ENCODE measurements at regions not wholly inside any gene's neighbourhood (a gene's known extent, or its start where the extent isn't known, plus 50 kb on each side); places are given as distances from the start of the nearest gene placed in this dataset.

GRCh38 chr10:42941790-42942189, 135.1 kb upstream of the RET start:
- POLR2A ChIA-PET = no interaction called here
- H3K4me1 ChIP-seq (ENCODE audit: control insufficient read depth, insufficient read depth, low read length) = no peaks in the 10 kb centered on the region
- H3K27ac ChIP-seq (ENCODE audit: extremely low read depth, low read depth, low read length) = no peak overlapping the region
- no peak overlapping the region for H3K4me3 ChIP-seq (ENCODE audit: low read depth, low read length)
- H3K36me3 ChIP-seq (ENCODE audit: control insufficient read depth in 2 of 2, insufficient read depth in 1 of 2, low read length in 2 of 2) = no peaks in the 10 kb centered on the region
- CTCF ChIA-PET = interaction anchor here (0.6 kb wide), 1 partner anchor 294 kb away, joined by 4 read pairs; no protein-coding TSS in a partner anchor
- no peaks in the 10 kb centered on the region for H3K9me3 ChIP-seq (ENCODE audit: control insufficient read depth, insufficient read depth, low read depth, low read length)
- TF ChIP-seq ZNF354C (tag by site-specific recombination; IDR thresholded peaks at IDR 0.05; ENCODE audit: borderline replicate concordance, low read depth) (no peak), ZNF639 (tag by site-specific recombination; IDR thresholded peaks at IDR 0.05) (no peak), SCRT1 (tag by site-specific recombination; IDR thresholded peaks at IDR 0.05; ENCODE audit: borderline replicate concordance) (no peak), ZNF37A (tag by site-specific recombination; IDR thresholded peaks at IDR 0.05) (no peak), PRDM2 (tag by site-specific recombination; IDR thresholded peaks at IDR 0.05; ENCODE audit: borderline replicate concordance) (no peak), SP2 (tag by site-specific recombination; IDR thresholded peaks at IDR 0.05) (no peak), HOXD13 (CRISPR knock-in tag; IDR thresholded peaks at IDR 0.05; ENCODE audit: borderline replicate concordance) (no peak), ZNF837 (tag by site-specific recombination; IDR thresholded peaks at IDR 0.05) (no peak), BCL11A (tag by site-specific recombination; IDR thresholded peaks at IDR 0.05; ENCODE audit: low read depth) (no peak), ZNF157 (tag by site-specific recombination; IDR thresholded peaks at IDR 0.05) (no peak)

GRCh38 chr10:42942279-42942950, 134.5 kb upstream of the RET start:
- no peaks in the 10 kb centered on the region for H3K9me3 ChIP-seq (ENCODE audit: control insufficient read depth, insufficient read depth, low read depth, low read length)
- H3K4me1 ChIP-seq (ENCODE audit: control insufficient read depth, insufficient read depth, low read length) = no peaks in the 10 kb centered on the region
- POLR2A ChIA-PET = no interaction called here
- H3K36me3 ChIP-seq (ENCODE audit: control insufficient read depth in 2 of 2, insufficient read depth in 1 of 2, low read length in 2 of 2) = no peaks in the 10 kb centered on the region
- no peak overlapping the region for H3K4me3 ChIP-seq (ENCODE audit: low read depth, low read length)
- CTCF ChIA-PET = interaction anchor here (0.6 kb wide), 1 partner anchor 295 kb away, joined by 4 read pairs; no protein-coding TSS in a partner anchor
- H3K27ac ChIP-seq (ENCODE audit: extremely low read depth, low read depth, low read length) = no peak overlapping the region
- no peak for TF ChIP-seq ZNF23 (tag by site-specific recombination; IDR thresholded peaks at IDR 0.05; ENCODE audit: borderline replicate concordance)
- no peak for TF ChIP-seq ZNF704 (tag by site-specific recombination; IDR thresholded peaks at IDR 0.05)
- no peak for TF ChIP-seq ZNF677 (tag by site-specific recombination; IDR thresholded peaks at IDR 0.05)
- TF ChIP-seq YY1 (tag by site-specific recombination; IDR thresholded peaks at IDR 0.05) = no peak
- no peak for TF ChIP-seq ZNF747 (tag by site-specific recombination; IDR thresholded peaks at IDR 0.05)
- TF ChIP-seq ZNF202 (tag by site-specific recombination; IDR thresholded peaks at IDR 0.05; ENCODE audit: borderline replicate concordance) = no peak
- TF ChIP-seq ZFP41 (tag by site-specific recombination; IDR thresholded peaks at IDR 0.05; ENCODE audit: borderline replicate concordance) = no peak
- TF ChIP-seq ZNF350 (tag by site-specific recombination; IDR thresholded peaks at IDR 0.05) = no peak
- no peak for TF ChIP-seq HIC1 (tag by site-specific recombination; IDR thresholded peaks at IDR 0.05)
- TF ChIP-seq ZNF555 (tag by site-specific recombination; conservative IDR thresholded peaks at IDR 0.05) = no peak
- TF ChIP-seq ZNF561 (tag by site-specific recombination; IDR thresholded peaks at IDR 0.05; ENCODE audit: borderline replicate concordance) = no peak
- TF ChIP-seq ZNF791 (tag by site-specific recombination; IDR thresholded peaks at IDR 0.05) = no peak
- no peak for TF ChIP-seq ZNF214 (tag by site-specific recombination; IDR thresholded peaks at IDR 0.05; ENCODE audit: borderline replicate concordance)
- no peak for TF ChIP-seq ZNF626 (tag by site-specific recombination; IDR thresholded peaks at IDR 0.05)
- no peak for TF ChIP-seq SCRT2 (tag by site-specific recombination; IDR thresholded peaks at IDR 0.05)

Data from HEK293 (cell line).